Stimulated activated effector memory CD8-positive, alpha-beta T cell treated with anti-CD3 and anti-CD28 coated beads, Interleukin-12 subunit alpha, Interleukin-12 subunit beta, amount 100 ng/mL, for 72 hours (primary cell): ENCODE measurements at regions not wholly inside any gene's neighbourhood (a gene's known extent, or its start where the extent isn't known, plus 50 kb on each side); places are given as distances from the start of the nearest gene placed in this dataset.
"Not testable (repeated sequence)": the region's sequence is repeated elsewhere in the genome, so short reads cannot be mapped to it uniquely, and the experiment has no call there.

ENCODE experiments used
- ATAC-seq: fragments of 150-1000 bp; cut with Tn5 transposase; 2 replicates; pipeline ENCODE4 v1.10.0; 2021
- DNase-seq, 2 donors: peaks; one replicate each; pipeline ENCODE4 v3.0.0; 2021 to 2022; ENCODE audit warnings: low spot score in 2 of 2
- H3K27ac Mint-ChIP-seq: one replicate; pipeline ENCODE4 v1.8.0; 2022; ENCODE audit warnings: mild to moderate bottlenecking, mixed read lengths
- H3K36me3 Mint-ChIP-seq: one replicate; pipeline ENCODE4 v1.8.0; 2022; ENCODE audit warnings: mild to moderate bottlenecking, mixed read lengths
- H3K4me1 Mint-ChIP-seq: one replicate; pipeline ENCODE4 v1.8.0; 2022; ENCODE audit warnings: mixed read lengths
- H3K4me3 Mint-ChIP-seq: one replicate; pipeline ENCODE4 v1.8.0; 2022; ENCODE audit warnings: mild to moderate bottlenecking, mixed read lengths
- H3K9me3 Mint-ChIP-seq: one replicate; pipeline ENCODE4 v1.8.0; 2022; ENCODE audit warnings: mixed read lengths

- Mint-ChIP-seq H3K9me3 (no peaks in the 10 kb centered on the region), H3K27ac (no peak overlapping the region), H3K4me3 (no peak overlapping the region), H3K36me3 (no peaks in the 10 kb centered on the region), H3K4me1 (peaks cover 10% of the 10 kb centered on the region)
- no peak for ATAC-seq
- no peak for DNase-seq
These were observed 177.1 kb downstream of the RNF144A start for GRCh38 chr2:7094231-7094741.

GRCh38 chr2:7096726-7097352 is 179.6 kb downstream of the RNF144A start:
- no peak overlapping the region for H3K27ac Mint-ChIP-seq
- H3K9me3 Mint-ChIP-seq: no peaks in the 10 kb centered on the region
- DNase-seq: no peak
- peaks cover 10% of the 10 kb centered on the region for H3K4me1 Mint-ChIP-seq
- no peak for ATAC-seq
- no peaks in the 10 kb centered on the region for H3K36me3 Mint-ChIP-seq
- H3K4me3 Mint-ChIP-seq: peak overlapping the region; percentile 58

- H3K4me1 Mint-ChIP-seq: peaks cover 10% of the 10 kb centered on the region
- no peak overlapping the region for H3K27ac Mint-ChIP-seq
- peak overlapping the region; percentile 58 for H3K4me3 Mint-ChIP-seq
- ATAC-seq (peak; percentile 88), DNase-seq (peak; percentile 76 to 88)
- H3K9me3 Mint-ChIP-seq: no peaks in the 10 kb centered on the region
- no peaks in the 10 kb centered on the region for H3K36me3 Mint-ChIP-seq
These were observed 180.2 kb downstream of the RNF144A start for GRCh38 chr2:7097353-7097895.

GRCh38 chr2:7098816-7099215 is 181.6 kb downstream of the RNF144A start:
- DNase-seq (no peak), ATAC-seq (no peak)
- Mint-ChIP-seq H3K4me1 (peaks cover 10% of the 10 kb centered on the region), H3K4me3 (no peak overlapping the region), H3K27ac (no peak overlapping the region), H3K9me3 (no peaks in the 10 kb centered on the region), H3K36me3 (no peaks in the 10 kb centered on the region)

GRCh38 chr2:7099687-7100086 is 182.5 kb downstream of the RNF144A start:
- DNase-seq, H3K27ac Mint-ChIP-seq, H3K4me3 Mint-ChIP-seq, H3K9me3 Mint-ChIP-seq, H3K36me3 Mint-ChIP-seq, ATAC-seq: not testable (repeated sequence)
- peaks cover 10% of the 10 kb centered on the region for H3K4me1 Mint-ChIP-seq

GRCh38 chr2:7102826-7103225 is 185.6 kb downstream of the RNF144A start:
- ATAC-seq (no peak), DNase-seq (no peak)
- Mint-ChIP-seq H3K4me1 (no peaks in the 10 kb centered on the region), H3K27ac (no peak overlapping the region), H3K4me3 (no peak overlapping the region), H3K36me3 (no peaks in the 10 kb centered on the region), H3K9me3 (no peaks in the 10 kb centered on the region)

- H3K4me3 Mint-ChIP-seq: no peak overlapping the region
- H3K4me1 Mint-ChIP-seq: no peaks in the 10 kb centered on the region
- DNase-seq (no peak), ATAC-seq (no peak)
- no peaks in the 10 kb centered on the region for H3K9me3 Mint-ChIP-seq
- H3K27ac Mint-ChIP-seq: no peak overlapping the region
- H3K36me3 Mint-ChIP-seq: peaks cover 5% of the 10 kb centered on the region
These were observed 191.8 kb downstream of the RNF144A start for GRCh38 chr2:7108792-7109532.

GRCh38 chr2:7109533-7109885 is 192.3 kb downstream of the RNF144A start:
- no peak overlapping the region for H3K4me3 Mint-ChIP-seq

GRCh38 chr2:7111626-7112025 is 194.4 kb downstream of the RNF144A start:
- Mint-ChIP-seq H3K27ac (no peak overlapping the region), H3K36me3 (peaks cover 5% of the 10 kb centered on the region), H3K4me3 (no peak overlapping the region), H3K4me1 (no peaks in the 10 kb centered on the region), H3K9me3 (peaks cover 5% of the 10 kb centered on the region)
- no peak for DNase-seq
- no peak for ATAC-seq

More at GRCh38 chr2:7109533-7109885, 192.3 kb downstream of the RNF144A start:
- peaks cover 5% of the 10 kb centered on the region for H3K36me3 Mint-ChIP-seq
- H3K9me3 Mint-ChIP-seq: peaks cover 2% of the 10 kb centered on the region
- DNase-seq (no peak), ATAC-seq (no peak)
- H3K4me1 Mint-ChIP-seq: no peaks in the 10 kb centered on the region
- no peak overlapping the region for H3K27ac Mint-ChIP-seq

- ATAC-seq (no peak), DNase-seq (no peak)
- H3K9me3 Mint-ChIP-seq: peaks cover 5% of the 10 kb centered on the region
- no peak overlapping the region for H3K27ac Mint-ChIP-seq
- no peak overlapping the region for H3K4me3 Mint-ChIP-seq
- no peaks in the 10 kb centered on the region for H3K36me3 Mint-ChIP-seq
- no peaks in the 10 kb centered on the region for H3K4me1 Mint-ChIP-seq
These were observed 198.2 kb downstream of the RNF144A start for GRCh38 chr2:7115364-7115763.

GRCh38 chr2:7115906-7116305 is 198.7 kb downstream of the RNF144A start:
- Mint-ChIP-seq H3K27ac (no peak overlapping the region), H3K36me3 (no peaks in the 10 kb centered on the region), H3K4me3 (no peak overlapping the region), H3K9me3 (peaks cover 5% of the 10 kb centered on the region), H3K4me1 (no peaks in the 10 kb centered on the region)
- no peak for ATAC-seq
- no peak for DNase-seq

- Mint-ChIP-seq H3K4me3 (no peak overlapping the region), H3K4me1 (no peaks in the 10 kb centered on the region), H3K27ac (no peak overlapping the region), H3K36me3 (no peaks in the 10 kb centered on the region), H3K9me3 (peaks cover 5% of the 10 kb centered on the region)
- DNase-seq (no peak), ATAC-seq (no peak)
These were observed 199.3 kb downstream of the RNF144A start for GRCh38 chr2:7116511-7116910.

GRCh38 chr2:7117076-7117475 is 199.9 kb downstream of the RNF144A start:
- DNase-seq (no peak), ATAC-seq (no peak)
- Mint-ChIP-seq H3K27ac (no peak overlapping the region), H3K9me3 (peaks cover 5% of the 10 kb centered on the region), H3K4me3 (no peak overlapping the region), H3K4me1 (no peaks in the 10 kb centered on the region), H3K36me3 (no peaks in the 10 kb centered on the region)

GRCh38 chr2:7118606-7119131 is 201.5 kb downstream of the RNF144A start:
- H3K9me3 Mint-ChIP-seq: peaks cover 5% of the 10 kb centered on the region
- H3K36me3 Mint-ChIP-seq: no peaks in the 10 kb centered on the region
- DNase-seq: no peak
- ATAC-seq: no peak
- no peak overlapping the region for H3K27ac Mint-ChIP-seq
- H3K4me1 Mint-ChIP-seq: no peaks in the 10 kb centered on the region
- no peak overlapping the region for H3K4me3 Mint-ChIP-seq

GRCh38 chr2:7119132-7119835 is 202.1 kb downstream of the RNF144A start:
- no peak for ATAC-seq
- Mint-ChIP-seq H3K4me3 (no peak overlapping the region), H3K36me3 (no peaks in the 10 kb centered on the region), H3K9me3 (peaks cover 5% of the 10 kb centered on the region), H3K4me1 (no peaks in the 10 kb centered on the region), H3K27ac (no peak overlapping the region)
- no peak for DNase-seq
